Activated CD4-positive, alpha-beta T cell treated with anti-CD3 and anti-CD28 coated beads, Interleukin-2, amount 10 ng/mL, durations not matched to agents 24 days and 14 days (primary cell): ENCODE measurements at regions not wholly inside any gene's neighbourhood (a gene's known extent, or its start where the extent isn't known, plus 50 kb on each side); places are given as distances from the start of the nearest gene placed in this dataset.

Experiments used
- DNase-seq: peaks from one replicate; pipeline ENCODE4 v3.0.0; 2022
- H3K27ac Mint-ChIP-seq: one replicate; pipeline ENCODE4 v1.8.0; 2022; ENCODE audit warnings: mild to moderate bottlenecking, mixed read lengths
- H3K27me3 Mint-ChIP-seq: one replicate; pipeline ENCODE4 v1.8.0; 2022; ENCODE audit warnings: mixed read lengths
- H3K36me3 Mint-ChIP-seq: one replicate; pipeline ENCODE4 v1.8.0; 2022; ENCODE audit warnings: low read depth, mild to moderate bottlenecking, mixed read lengths
- H3K4me1 Mint-ChIP-seq: one replicate; pipeline ENCODE4 v1.8.0; 2021; ENCODE audit warnings: mixed read lengths
- H3K4me3 Mint-ChIP-seq: one replicate; pipeline ENCODE4 v1.8.0; 2022; ENCODE audit warnings: mild to moderate bottlenecking, moderate library complexity, mixed read lengths
- H3K9me3 Mint-ChIP-seq: one replicate; pipeline ENCODE4 v1.8.0; 2021; ENCODE audit warnings: mixed read lengths
- intact Hi-C: fragments of 100-400 bp; cut with micrococcal nuclease; formaldehyde crosslinking; loops from one replicate; pipeline ENCODE4 v1.15.1; 2023

GRCh38 chr10:130729876-130730275 lies 581.6 kb downstream of the TCERG1L start:
- H3K36me3 Mint-ChIP-seq: no peaks in the 10 kb centered on the region
- no peak overlapping the region for H3K27ac Mint-ChIP-seq
- intact Hi-C loops: no loop called here
- H3K27me3 Mint-ChIP-seq: no peaks in the 10 kb centered on the region
- no peaks in the 10 kb centered on the region for H3K4me1 Mint-ChIP-seq
- no peak for DNase-seq
- H3K4me3 Mint-ChIP-seq: no peak overlapping the region
- H3K9me3 Mint-ChIP-seq: no peaks in the 10 kb centered on the region

- Mint-ChIP-seq H3K9me3 (peaks cover 4% of the 10 kb centered on the region), H3K4me3 (no peak overlapping the region), H3K27ac (no peak overlapping the region), H3K36me3 (no peaks in the 10 kb centered on the region), H3K4me1 (no peaks in the 10 kb centered on the region), H3K27me3 (no peaks in the 10 kb centered on the region)
- intact Hi-C loops: no loop called here
- DNase-seq: no peak
These were observed 574.3 kb downstream of the TCERG1L start for GRCh38 chr10:130737186-130737585.

GRCh38 chr10:130737621-130738020 lies 573.9 kb downstream of the TCERG1L start:
- DNase-seq: no peak
- H3K4me1 Mint-ChIP-seq: no peaks in the 10 kb centered on the region
- H3K4me3 Mint-ChIP-seq: no peak overlapping the region
- H3K9me3 Mint-ChIP-seq: peaks cover 4% of the 10 kb centered on the region
- H3K27me3 Mint-ChIP-seq: no peaks in the 10 kb centered on the region
- H3K36me3 Mint-ChIP-seq: no peaks in the 10 kb centered on the region
- H3K27ac Mint-ChIP-seq: no peak overlapping the region
- intact Hi-C loops: no loop called here

GRCh38 chr10:130739016-130739756 lies 572.3 kb downstream of the TCERG1L start:
- H3K9me3 Mint-ChIP-seq: peaks cover 4% of the 10 kb centered on the region
- DNase-seq: no peak
- no peaks in the 10 kb centered on the region for H3K27me3 Mint-ChIP-seq
- H3K27ac Mint-ChIP-seq: no peak overlapping the region
- H3K4me3 Mint-ChIP-seq: no peak overlapping the region
- H3K4me1 Mint-ChIP-seq: no peaks in the 10 kb centered on the region
- no peaks in the 10 kb centered on the region for H3K36me3 Mint-ChIP-seq
- intact Hi-C loops: no loop called here

GRCh38 chr10:130739757-130740145 lies 571.8 kb downstream of the TCERG1L start:
- Mint-ChIP-seq H3K4me1 (no peaks in the 10 kb centered on the region), H3K27ac (no peak overlapping the region), H3K9me3 (peaks cover 4% of the 10 kb centered on the region), H3K36me3 (no peaks in the 10 kb centered on the region), H3K4me3 (no peak overlapping the region), H3K27me3 (no peaks in the 10 kb centered on the region)
- intact Hi-C loops: no loop called here
- DNase-seq: no peak

GRCh38 chr10:130740166-130740565 lies 571.4 kb downstream of the TCERG1L start:
- intact Hi-C loops: no loop called here
- peaks cover 4% of the 10 kb centered on the region for H3K9me3 Mint-ChIP-seq

GRCh38 chr10:130740915-130741750 lies 570.4 kb downstream of the TCERG1L start:
- intact Hi-C loops: no loop called here
- no peaks in the 10 kb centered on the region for H3K36me3 Mint-ChIP-seq
- no peaks in the 10 kb centered on the region for H3K4me1 Mint-ChIP-seq
- no peak for DNase-seq
- H3K27ac Mint-ChIP-seq: no peak overlapping the region
- no peaks in the 10 kb centered on the region for H3K27me3 Mint-ChIP-seq
- no peak overlapping the region for H3K4me3 Mint-ChIP-seq
- H3K9me3 Mint-ChIP-seq: peaks cover 4% of the 10 kb centered on the region

More at GRCh38 chr10:130740166-130740565, 571.4 kb downstream of the TCERG1L start:
- Mint-ChIP-seq H3K36me3 (no peaks in the 10 kb centered on the region), H3K27ac (no peak overlapping the region), H3K4me3 (no peak overlapping the region), H3K27me3 (no peaks in the 10 kb centered on the region), H3K4me1 (no peaks in the 10 kb centered on the region)
- no peak for DNase-seq

- intact Hi-C loops: no loop called here
- H3K4me3 Mint-ChIP-seq: no peak overlapping the region
- H3K36me3 Mint-ChIP-seq: no peaks in the 10 kb centered on the region
- no peaks in the 10 kb centered on the region for H3K4me1 Mint-ChIP-seq
- H3K27ac Mint-ChIP-seq: no peak overlapping the region
- DNase-seq: no peak
- peaks cover 4% of the 10 kb centered on the region for H3K9me3 Mint-ChIP-seq
- H3K27me3 Mint-ChIP-seq: no peaks in the 10 kb centered on the region
These were observed 569.3 kb downstream of the TCERG1L start for GRCh38 chr10:130741901-130742855.

GRCh38 chr10:130742941-130743675 lies 568.4 kb downstream of the TCERG1L start:
- H3K27ac Mint-ChIP-seq: no peak overlapping the region
- intact Hi-C loops: no loop called here
- no peak overlapping the region for H3K4me3 Mint-ChIP-seq
- peaks cover under 1% of the 10 kb centered on the region for H3K9me3 Mint-ChIP-seq
- no peaks in the 10 kb centered on the region for H3K36me3 Mint-ChIP-seq
- DNase-seq: no peak
- no peaks in the 10 kb centered on the region for H3K4me1 Mint-ChIP-seq
- H3K27me3 Mint-ChIP-seq: no peaks in the 10 kb centered on the region

- no peak overlapping the region for H3K4me3 Mint-ChIP-seq
- no peaks in the 10 kb centered on the region for H3K4me1 Mint-ChIP-seq
- DNase-seq: no peak
- no peaks in the 10 kb centered on the region for H3K9me3 Mint-ChIP-seq
- no peaks in the 10 kb centered on the region for H3K36me3 Mint-ChIP-seq
- no peak overlapping the region for H3K27ac Mint-ChIP-seq
- H3K27me3 Mint-ChIP-seq: no peaks in the 10 kb centered on the region
- intact Hi-C loops: no loop called here
These were observed 567.7 kb downstream of the TCERG1L start for GRCh38 chr10:130743751-130744271.

GRCh38 chr10:130744631-130745030 lies 566.9 kb downstream of the TCERG1L start:
- intact Hi-C loops: no loop called here
- DNase-seq: no peak
- Mint-ChIP-seq H3K36me3 (no peaks in the 10 kb centered on the region), H3K27me3 (no peaks in the 10 kb centered on the region), H3K27ac (no peak overlapping the region), H3K4me3 (no peak overlapping the region), H3K4me1 (no peaks in the 10 kb centered on the region), H3K9me3 (no peaks in the 10 kb centered on the region)

- H3K4me1 Mint-ChIP-seq: no peaks in the 10 kb centered on the region
- no peak overlapping the region for H3K4me3 Mint-ChIP-seq
- no peaks in the 10 kb centered on the region for H3K36me3 Mint-ChIP-seq
- H3K9me3 Mint-ChIP-seq: no peaks in the 10 kb centered on the region
- DNase-seq: no peak
- no peak overlapping the region for H3K27ac Mint-ChIP-seq
- intact Hi-C loops: no loop called here
- H3K27me3 Mint-ChIP-seq: no peaks in the 10 kb centered on the region
These were observed 566.3 kb downstream of the TCERG1L start for GRCh38 chr10:130745251-130745650.

GRCh38 chr10:130745821-130746220 lies 565.7 kb downstream of the TCERG1L start:
- no peaks in the 10 kb centered on the region for H3K27me3 Mint-ChIP-seq

More at GRCh38 chr10:130745821-130746220, 565.7 kb downstream of the TCERG1L start:
- Mint-ChIP-seq H3K36me3 (no peaks in the 10 kb centered on the region), H3K4me1 (no peaks in the 10 kb centered on the region), H3K27ac (no peak overlapping the region), H3K9me3 (no peaks in the 10 kb centered on the region), H3K4me3 (no peak overlapping the region)
- no peak for DNase-seq
- intact Hi-C loops: no loop called here
